ENCODE measurements at regions not wholly inside any gene's neighbourhood (a gene's known extent, or its start where the extent isn't known, plus 50 kb on each side); places are given as distances from the start of the nearest gene placed in this dataset.

- no peak for TF ChIP-seq CTCF (IDR thresholded peaks at IDR 0.05; ENCODE audit: borderline replicate concordance, extremely low read depth, low read length, poor library complexity, severe bottlenecking)
- no peak for TF ChIP-seq EZH2 (IDR thresholded peaks at IDR 0.05; ENCODE audit: borderline replicate concordance, low read depth, low read length, severe bottlenecking)
These were observed 329.3 kb downstream of the ENC1 start for GRCh38 chr5:74310997-74311930.
